GM13977 (cell line): ENCODE measurements at regions not wholly inside any gene's neighbourhood (a gene's known extent, or its start where the extent isn't known, plus 50 kb on each side); places are given as distances from the start of the nearest gene placed in this dataset.

ENCODE experiments used
- DNase-seq: peaks from one replicate; pipeline ENCODE4 v3.0.0; 2012; ENCODE audit warnings: low spot score
- CTCF ChIP-seq: IDR thresholded peaks from 2 replicates; pipeline ENCODE4 v1.5.1; 2012; ENCODE audit warnings: mild to moderate bottlenecking, control low read depth; ENCODE audit not compliant: insufficient read depth; ENCODE audit errors: extremely low read depth, missing control alignments
- in situ Hi-C: fragments of 300-500 bp; cut with MboI; formaldehyde crosslinking; loops from one replicate; pipeline ENCODE4 v1.12.0; 2022; ENCODE audit warnings: low sequenced_read_pairs, low pct_unique_long_range_greater_than_20kb, mixed read lengths, inconsistent platforms; ENCODE audit not compliant: unreplicated experiment

GRCh38 chr2:128499367-128500137, 180.9 kb upstream of the HS6ST1 start:
- no peak for TF ChIP-seq CTCF
- in situ Hi-C loops = no loop called here

GRCh38 chr2:128500138-128500800, 181.6 kb upstream of the HS6ST1 start:
- no peak for TF ChIP-seq CTCF
- no peak for DNase-seq
- in situ Hi-C loops = no loop called here

More at GRCh38 chr2:128499367-128500137, 180.9 kb upstream of the HS6ST1 start:
- DNase-seq = no peak

GRCh38 chr2:128501006-128501690, 182.5 kb upstream of the HS6ST1 start:
- no peak for DNase-seq
- no peak for TF ChIP-seq CTCF
- in situ Hi-C loops = no loop called here

- no peak for TF ChIP-seq CTCF
- no peak for DNase-seq
- in situ Hi-C loops = no loop called here
Observed at GRCh38 chr2:128501700-128502099, 183.0 kb upstream of the HS6ST1 start.

- DNase-seq = no peak
- in situ Hi-C loops = no loop called here
- TF ChIP-seq CTCF = no peak
Observed at GRCh38 chr2:128502200-128502599, 183.5 kb upstream of the HS6ST1 start.

- DNase-seq = no peak
- no peak for TF ChIP-seq CTCF
- in situ Hi-C loops = no loop called here
Observed at GRCh38 chr2:128502638-128503246, 184.1 kb upstream of the HS6ST1 start.
